ENCODE measurements at regions not wholly inside any gene's neighbourhood (a gene's known extent, or its start where the extent isn't known, plus 50 kb on each side); places are given as distances from the start of the nearest gene placed in this dataset.

DNA sequence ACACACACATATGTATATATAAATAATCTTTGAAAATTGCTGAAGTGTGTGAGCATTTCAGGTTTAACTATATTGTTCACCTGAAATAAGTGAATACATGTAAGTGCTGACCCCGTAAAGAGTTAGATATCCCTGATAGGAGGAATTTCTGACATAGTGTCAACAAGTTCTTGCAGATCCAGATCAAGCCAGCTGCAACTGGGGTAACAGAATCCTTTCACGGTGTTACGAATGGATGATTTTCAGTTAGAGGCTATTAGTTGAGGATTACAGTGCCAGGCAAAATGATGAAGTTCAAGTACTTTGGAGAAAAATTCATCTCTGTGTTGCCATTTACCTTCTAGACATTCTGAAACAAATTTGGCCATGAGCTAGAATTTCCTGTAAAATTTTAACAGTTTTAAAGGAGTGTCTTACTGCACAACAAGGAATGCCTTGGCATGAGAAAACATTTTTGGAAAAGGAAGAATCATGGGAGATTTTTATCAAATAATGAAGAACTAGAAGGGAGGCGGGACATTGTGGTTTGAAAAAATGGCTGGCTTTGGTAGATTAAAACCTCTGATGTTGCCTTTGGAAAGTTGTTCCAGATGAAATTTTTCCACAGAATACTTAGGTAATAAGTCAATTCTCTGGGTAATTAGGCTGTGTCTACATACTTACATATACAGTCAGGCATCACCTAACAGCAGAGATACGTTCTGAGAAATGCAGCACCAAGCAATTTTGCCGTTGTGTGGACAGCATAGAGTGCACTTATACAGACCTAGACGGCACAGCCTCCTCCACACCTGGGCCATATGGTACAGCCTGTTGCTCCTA, 84.4 kb upstream of the FAT1 start:
- no peak for DNase-seq (ENCODE audit: low read depth)
- TF ChIP-seq, protein P1, sequence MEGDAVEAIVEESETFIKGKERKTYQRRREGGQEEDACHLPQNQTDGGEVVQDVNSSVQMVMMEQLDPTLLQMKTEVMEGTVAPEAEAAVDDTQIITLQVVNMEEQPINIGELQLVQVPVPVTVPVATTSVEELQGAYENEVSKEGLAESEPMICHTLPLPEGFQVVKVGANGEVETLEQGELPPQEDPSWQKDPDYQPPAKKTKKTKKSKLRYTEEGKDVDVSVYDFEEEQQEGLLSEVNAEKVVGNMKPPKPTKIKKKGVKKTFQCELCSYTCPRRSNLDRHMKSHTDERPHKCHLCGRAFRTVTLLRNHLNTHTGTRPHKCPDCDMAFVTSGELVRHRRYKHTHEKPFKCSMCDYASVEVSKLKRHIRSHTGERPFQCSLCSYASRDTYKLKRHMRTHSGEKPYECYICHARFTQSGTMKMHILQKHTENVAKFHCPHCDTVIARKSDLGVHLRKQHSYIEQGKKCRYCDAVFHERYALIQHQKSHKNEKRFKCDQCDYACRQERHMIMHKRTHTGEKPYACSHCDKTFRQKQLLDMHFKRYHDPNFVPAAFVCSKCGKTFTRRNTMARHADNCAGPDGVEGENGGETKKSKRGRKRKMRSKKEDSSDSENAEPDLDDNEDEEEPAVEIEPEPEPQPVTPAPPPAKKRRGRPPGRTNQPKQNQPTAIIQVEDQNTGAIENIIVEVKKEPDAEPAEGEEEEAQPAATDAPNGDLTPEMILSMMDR (conservative IDR thresholded peaks at IDR 0.05; ENCODE audit: low read depth, low read length) = no peak
- no peak overlapping the region for H3K4me3 ChIP-seq (ENCODE audit: low read depth, low read length)

DNA sequence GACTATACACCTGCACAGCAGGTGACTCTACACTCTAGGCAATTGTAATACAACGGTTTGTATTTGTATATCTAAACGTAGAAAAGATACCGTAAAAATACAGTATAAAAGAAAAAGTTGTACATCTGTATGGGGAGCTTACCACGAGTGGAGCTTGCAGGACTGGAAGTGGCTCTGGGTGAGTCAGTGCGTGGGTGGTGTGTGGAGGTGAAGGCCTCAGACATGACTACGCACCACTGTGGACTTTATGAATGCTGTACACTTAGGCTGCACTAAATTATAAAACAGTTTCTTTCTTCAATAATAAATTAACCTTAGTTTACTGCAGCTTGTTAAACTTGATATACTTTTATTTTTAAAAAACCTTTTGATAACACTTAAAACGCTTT, 85.0 kb upstream of the FAT1 start:
- no peak for DNase-seq (ENCODE audit: low read depth)
- TF ChIP-seq, protein P1 (conservative IDR thresholded peaks at IDR 0.05; ENCODE audit: low read depth, low read length) = no peak
- no peak overlapping the region for H3K4me3 ChIP-seq (ENCODE audit: low read depth, low read length)

DNA sequence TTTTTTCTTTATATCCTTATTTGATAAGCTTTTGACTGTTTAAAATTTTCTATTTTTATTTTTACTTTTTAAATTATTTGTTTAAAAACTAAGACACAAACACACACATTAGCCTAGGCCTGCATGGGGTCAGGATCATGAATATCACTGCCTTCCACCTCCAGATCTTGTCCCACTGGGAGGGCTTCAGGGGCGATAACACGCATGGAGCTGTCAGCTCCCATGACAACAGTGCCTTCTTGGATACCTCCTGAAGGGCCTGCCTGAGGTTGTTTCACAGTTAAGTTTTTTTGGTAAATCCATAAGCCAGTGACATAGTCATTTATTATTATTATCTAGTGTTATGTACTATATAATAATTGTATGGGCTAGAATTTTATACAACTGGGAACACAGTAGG, 85.4 kb upstream of the FAT1 start:
- TF ChIP-seq, protein P1 (conservative IDR thresholded peaks at IDR 0.05; ENCODE audit: low read depth, low read length) = no peak
- no peak overlapping the region for H3K4me3 ChIP-seq (ENCODE audit: low read depth, low read length)
- DNase-seq (ENCODE audit: low read depth) = no peak

DNA sequence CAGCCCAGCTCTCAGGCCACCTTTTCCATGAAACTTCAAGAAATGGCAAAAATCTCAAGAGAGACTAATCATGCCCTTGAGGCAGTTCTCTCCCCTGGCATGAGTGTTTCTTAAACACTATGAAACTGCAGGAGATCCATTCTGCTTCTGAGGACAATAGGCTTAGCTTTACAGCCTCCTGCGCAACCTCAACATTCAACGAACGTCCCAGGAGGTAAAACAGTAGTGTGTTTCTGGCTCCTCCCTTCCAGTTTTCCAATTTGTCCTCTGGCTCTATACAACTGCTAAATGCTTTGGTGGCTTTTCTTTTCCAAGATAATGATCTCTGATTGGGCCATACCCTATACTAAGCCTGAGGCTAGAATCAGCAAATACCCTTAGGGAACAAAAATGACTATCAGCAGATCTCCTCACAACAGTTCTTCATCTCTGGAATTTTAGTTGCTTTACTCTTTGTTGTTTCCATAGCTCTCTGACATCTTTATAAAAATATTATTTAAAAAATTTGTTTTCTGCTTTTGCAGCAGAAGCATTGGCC, 87.0 kb upstream of the FAT1 start:
- H3K4me3 ChIP-seq (ENCODE audit: low read depth, low read length) = no peak overlapping the region
- TF ChIP-seq, protein P1 (conservative IDR thresholded peaks at IDR 0.05; ENCODE audit: low read depth, low read length) = no peak
- DNase-seq (ENCODE audit: low read depth) = no peak

DNA sequence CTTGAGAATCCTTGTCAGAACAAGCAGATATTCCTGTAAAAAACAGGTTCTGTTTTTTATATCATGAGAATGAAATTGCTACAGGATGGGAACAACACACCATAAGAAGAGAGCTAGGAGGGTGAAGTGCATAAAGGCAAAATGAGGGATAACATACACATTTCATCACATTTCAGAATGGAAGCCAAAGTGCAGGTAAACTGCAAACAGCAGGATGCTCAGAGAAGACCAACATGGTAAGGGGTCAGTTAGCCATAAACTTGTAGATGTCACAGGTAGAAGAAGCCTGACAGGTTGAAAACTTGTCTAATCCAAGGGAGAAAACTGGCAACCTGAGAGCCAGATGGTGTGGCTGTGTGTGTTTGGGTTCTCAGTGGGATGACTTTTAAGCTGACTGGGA, 88.9 kb upstream of the FAT1 start:
- TF ChIP-seq, protein P1 (conservative IDR thresholded peaks at IDR 0.05; ENCODE audit: low read depth, low read length) = no peak
- H3K4me3 ChIP-seq (ENCODE audit: low read depth, low read length) = no peak overlapping the region
- DNase-seq (ENCODE audit: low read depth) = no peak

DNA sequence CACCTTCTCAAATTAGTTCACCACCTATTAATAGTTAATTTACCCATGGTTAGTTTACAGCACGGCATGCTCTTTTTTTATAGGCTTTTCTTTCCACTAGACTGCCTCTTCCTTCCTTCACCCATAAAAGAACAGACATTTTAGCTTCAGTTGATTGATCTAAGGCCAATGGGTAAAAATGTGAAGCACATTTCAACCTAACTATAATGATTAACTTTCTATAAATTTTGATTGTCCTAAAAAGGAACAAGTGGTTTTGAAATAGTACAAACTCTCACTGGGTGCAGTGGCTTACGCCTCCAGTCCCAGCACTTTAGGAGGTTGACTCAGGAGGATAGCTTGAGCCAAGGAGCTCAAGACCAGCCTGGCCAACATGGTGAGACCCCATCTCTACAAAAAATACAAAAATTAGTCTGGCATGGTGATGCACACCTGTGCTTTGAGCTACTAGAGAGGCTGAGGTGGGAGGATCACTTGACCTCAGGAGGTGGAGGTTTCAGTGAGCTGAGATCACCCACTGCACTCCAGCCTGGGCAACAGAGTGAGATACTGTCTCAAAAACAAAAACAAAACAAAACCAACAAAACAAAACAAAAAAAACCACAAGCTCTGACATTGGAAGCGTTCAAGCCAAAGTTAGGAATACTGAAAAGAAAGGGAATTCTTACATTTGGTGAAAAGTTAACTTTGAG, 89.9 kb upstream of the FAT1 start:
- peak; percentile 85 for DNase-seq (ENCODE audit: low read depth)
- no peak overlapping the region for H3K4me3 ChIP-seq (ENCODE audit: low read depth, low read length)
- TF ChIP-seq, protein P1 (conservative IDR thresholded peaks at IDR 0.05; ENCODE audit: low read depth, low read length) = no peak
